ENCODE measurements at regions not wholly inside any gene's neighbourhood (a gene's known extent, or its start where the extent isn't known, plus 50 kb on each side); places are given as distances from the start of the nearest gene placed in this dataset.

GRCh38 chr2:17303521-17303920 lies 214.7 kb downstream of the RAD51AP2 start:
- DNase-seq (ENCODE audit: low read depth) = no peak
- no peak overlapping the region for H3K4me3 ChIP-seq (ENCODE audit: low read depth, low read length)
- TF ChIP-seq CTCF (IDR thresholded peaks at IDR 0.05; ENCODE audit: insufficient read depth, low read depth, low read length) = no peak

- H3K4me3 ChIP-seq (ENCODE audit: low read depth, low read length) = no peak overlapping the region
- DNase-seq (ENCODE audit: low read depth) = peak; percentile 85
- no peak for TF ChIP-seq CTCF (IDR thresholded peaks at IDR 0.05; ENCODE audit: insufficient read depth, low read depth, low read length)
Measured at GRCh38 chr2:17303054-17303453, 215.2 kb downstream of the RAD51AP2 start.

- no peak for DNase-seq (ENCODE audit: low read depth)
- no peak for TF ChIP-seq CTCF (IDR thresholded peaks at IDR 0.05; ENCODE audit: insufficient read depth, low read depth, low read length)
Measured at GRCh38 chr2:17302281-17302680, 216.0 kb downstream of the RAD51AP2 start.

GRCh38 chr2:17301437-17301836 lies 216.8 kb downstream of the RAD51AP2 start:
- no peak overlapping the region for H3K4me3 ChIP-seq (ENCODE audit: low read depth, low read length)
- DNase-seq (ENCODE audit: low read depth) = no peak
- TF ChIP-seq CTCF (IDR thresholded peaks at IDR 0.05; ENCODE audit: insufficient read depth, low read depth, low read length) = no peak

More at GRCh38 chr2:17302281-17302680, 216.0 kb downstream of the RAD51AP2 start:
- no peak overlapping the region for H3K4me3 ChIP-seq (ENCODE audit: low read depth, low read length)

GRCh38 chr2:17299891-17300540 lies 218.2 kb downstream of the RAD51AP2 start:
- DNase-seq (ENCODE audit: low read depth) = peak; percentile 92
- no peak for TF ChIP-seq CTCF (IDR thresholded peaks at IDR 0.05; ENCODE audit: insufficient read depth, low read depth, low read length)

GRCh38 chr2:17298453-17298852 lies 219.8 kb downstream of the RAD51AP2 start:
- no peak for DNase-seq (ENCODE audit: low read depth)
- no peak overlapping the region for H3K4me3 ChIP-seq (ENCODE audit: low read depth, low read length)
- TF ChIP-seq CTCF (IDR thresholded peaks at IDR 0.05; ENCODE audit: insufficient read depth, low read depth, low read length) = no peak

More at GRCh38 chr2:17299891-17300540, 218.2 kb downstream of the RAD51AP2 start:
- no peak overlapping the region for H3K4me3 ChIP-seq (ENCODE audit: low read depth, low read length)

- no peak for TF ChIP-seq CTCF (IDR thresholded peaks at IDR 0.05; ENCODE audit: insufficient read depth, low read depth, low read length)
- no peak overlapping the region for H3K4me3 ChIP-seq (ENCODE audit: low read depth, low read length)
- no peak for DNase-seq (ENCODE audit: low read depth)
Measured at GRCh38 chr2:17296686-17297085, 221.6 kb downstream of the RAD51AP2 start.

Measured in fibroblast of villous mesenchyme (primary cell).